ENCODE measurements at regions not wholly inside any gene's neighbourhood (a gene's known extent, or its start where the extent isn't known, plus 50 kb on each side); places are given as distances from the start of the nearest gene placed in this dataset.
"Not testable (repeated sequence)": the region's sequence is repeated elsewhere in the genome, so short reads cannot be mapped to it uniquely, and the experiment has no call there.

DNA sequence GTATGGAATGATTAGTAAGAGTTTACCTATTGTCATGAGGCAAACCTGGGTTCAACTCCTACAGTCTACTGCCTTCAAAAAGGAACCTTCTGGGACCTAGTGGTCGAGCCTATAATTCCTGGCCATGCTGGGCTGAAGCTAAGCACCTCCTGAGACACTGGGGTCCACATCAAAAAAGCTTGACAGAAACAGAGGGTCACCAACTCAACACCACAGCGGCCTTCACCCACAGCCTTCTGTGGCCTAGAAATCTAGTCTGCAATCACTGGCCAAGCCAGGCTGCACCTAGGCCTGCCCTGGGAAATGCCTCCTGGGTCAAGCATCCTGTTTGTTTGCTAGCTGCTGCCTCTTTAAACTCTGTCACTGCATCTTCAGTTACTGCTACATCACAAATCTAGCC lies 153.9 kb upstream of the C11orf58 start:
- H3K27me3 ChIP-seq (ENCODE audit: control insufficient read depth, insufficient read depth, low read length) = no peaks in the 10 kb centered on the region
- no peaks in the 10 kb centered on the region for H3K9me3 ChIP-seq (replicated peaks; ENCODE audit: control insufficient read depth, low read depth, low read length)
- H3K4me3 ChIP-seq (ENCODE audit: low read length) = no peak overlapping the region
- H3K27ac ChIP-seq (ENCODE audit: low read length) = no peak overlapping the region
- H3K4me1 ChIP-seq (ENCODE audit: control insufficient read depth, insufficient read depth, low read length) = no peaks in the 10 kb centered on the region
- H3K36me3 ChIP-seq (ENCODE audit: control insufficient read depth, insufficient read depth, low read length) = no peaks in the 10 kb centered on the region
- no peak for DNase-seq
- WGBS (ENCODE audit: insufficient coverage) = 76% methylated on average over 2 of the region's 2 CpGs

DNA sequence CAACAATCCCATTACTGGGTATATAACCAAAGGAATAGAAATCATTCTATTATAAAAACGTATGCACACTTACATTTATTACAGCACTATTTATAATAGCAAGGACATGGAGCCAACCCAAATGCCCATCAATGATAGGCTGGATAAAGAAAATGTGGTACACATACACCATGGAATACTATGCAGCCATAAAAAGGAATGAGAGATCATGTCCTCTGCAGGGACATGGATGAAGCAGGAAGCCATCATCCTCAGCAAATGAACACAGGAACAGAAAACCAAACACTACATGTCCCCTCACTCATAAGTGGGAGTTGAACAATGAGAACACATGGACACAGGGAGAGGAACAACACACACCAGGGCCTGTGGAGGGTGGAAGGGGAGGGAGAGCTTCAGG lies 157.4 kb upstream of the C11orf58 start:
- not testable (repeated sequence) for H3K4me1 ChIP-seq (ENCODE audit: control insufficient read depth, insufficient read depth, low read length); H3K27me3 ChIP-seq (ENCODE audit: control insufficient read depth, insufficient read depth, low read length); H3K9me3 ChIP-seq (replicated peaks; ENCODE audit: control insufficient read depth, low read depth, low read length); DNase-seq; H3K4me3 ChIP-seq (ENCODE audit: low read length); H3K27ac ChIP-seq (ENCODE audit: low read length); H3K36me3 ChIP-seq (ENCODE audit: control insufficient read depth, insufficient read depth, low read length)
- no CpG with 5 or more reads among the region's 1 CpG for WGBS (ENCODE audit: insufficient coverage)

DNA sequence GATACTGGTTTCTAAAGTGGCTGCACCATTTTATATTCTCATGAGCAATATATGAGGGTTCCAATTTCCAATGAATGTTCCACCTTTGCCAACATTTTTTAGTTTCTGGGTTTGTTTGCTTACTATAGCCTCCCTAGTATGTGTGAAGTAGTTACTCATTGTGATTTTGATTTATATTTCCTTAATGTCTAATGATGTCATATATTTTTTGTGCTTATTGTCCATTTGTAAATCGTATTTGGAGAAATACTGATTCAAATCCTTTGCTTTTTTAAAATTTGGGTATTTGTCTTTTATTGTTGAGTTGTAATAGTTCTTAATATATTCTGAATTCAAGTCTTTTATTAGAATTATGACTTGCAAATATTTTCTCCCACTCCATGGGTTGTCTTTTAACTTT lies 161.0 kb upstream of the C11orf58 start:
- H3K4me1 ChIP-seq (ENCODE audit: control insufficient read depth, insufficient read depth, low read length) = no peaks in the 10 kb centered on the region
- no peaks in the 10 kb centered on the region for H3K36me3 ChIP-seq (ENCODE audit: control insufficient read depth, insufficient read depth, low read length)
- no peaks in the 10 kb centered on the region for H3K9me3 ChIP-seq (replicated peaks; ENCODE audit: control insufficient read depth, low read depth, low read length)
- H3K27me3 ChIP-seq (ENCODE audit: control insufficient read depth, insufficient read depth, low read length) = no peaks in the 10 kb centered on the region
- no peak overlapping the region for H3K4me3 ChIP-seq (ENCODE audit: low read length)
- DNase-seq = no peak
- WGBS (ENCODE audit: insufficient coverage) = no CpG with 5 or more reads among the region's 1 CpG
- H3K27ac ChIP-seq (ENCODE audit: low read length) = no peak overlapping the region

DNA sequence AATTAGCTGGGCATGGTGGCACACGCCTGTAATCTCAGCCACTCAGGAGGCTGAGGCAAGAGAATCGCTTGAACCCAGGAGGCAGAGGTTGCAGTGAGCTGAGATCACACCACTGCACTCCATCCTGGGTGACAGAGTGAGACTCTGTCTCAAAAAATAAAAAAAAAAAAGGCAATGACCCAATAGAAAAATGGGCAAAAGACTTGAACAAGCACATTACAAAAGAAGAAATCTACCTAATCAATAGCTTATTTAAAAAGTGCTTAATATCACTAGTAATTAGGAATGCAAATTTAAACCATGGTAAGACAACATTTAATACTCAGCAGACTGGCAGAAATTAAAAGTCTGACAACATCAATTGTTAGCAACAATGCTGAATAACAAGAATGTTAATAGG lies 163.6 kb upstream of the C11orf58 start:
- H3K4me3 ChIP-seq (ENCODE audit: low read length); H3K27ac ChIP-seq (ENCODE audit: low read length); H3K36me3 ChIP-seq (ENCODE audit: control insufficient read depth, insufficient read depth, low read length); H3K4me1 ChIP-seq (ENCODE audit: control insufficient read depth, insufficient read depth, low read length); H3K27me3 ChIP-seq (ENCODE audit: control insufficient read depth, insufficient read depth, low read length); H3K9me3 ChIP-seq (replicated peaks; ENCODE audit: control insufficient read depth, low read depth, low read length); DNase-seq: not testable (repeated sequence)
- no CpG with 5 or more reads among the region's 2 CpGs for WGBS (ENCODE audit: insufficient coverage)

DNA sequence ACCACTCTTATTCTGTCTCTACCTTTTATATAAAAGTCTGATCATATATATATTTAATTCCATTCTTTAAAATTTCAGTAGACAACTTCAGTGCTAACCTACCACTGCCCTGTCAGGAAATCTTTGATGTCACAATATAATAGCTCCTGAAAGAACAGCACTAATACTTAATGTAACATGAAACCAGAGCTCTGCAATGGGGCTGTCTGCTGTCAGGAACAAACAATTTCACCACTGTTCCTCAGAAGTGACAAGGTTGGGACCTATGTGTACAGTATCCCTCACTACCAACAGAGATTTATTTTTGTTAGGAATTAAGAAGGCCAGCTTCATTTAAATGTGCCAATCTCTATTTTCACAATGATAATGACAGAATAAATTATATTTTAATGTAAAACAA lies 165.5 kb upstream of the C11orf58 start:
- peak; percentile 12 for DNase-seq
- Histone ChIP-seq H3K27me3 (ENCODE audit: control insufficient read depth, insufficient read depth, low read length) (no peaks in the 10 kb centered on the region), H3K4me3 (ENCODE audit: low read length) (no peak overlapping the region), H3K9me3 (replicated peaks; ENCODE audit: control insufficient read depth, low read depth, low read length) (no peaks in the 10 kb centered on the region), H3K36me3 (ENCODE audit: control insufficient read depth, insufficient read depth, low read length) (no peaks in the 10 kb centered on the region), H3K27ac (ENCODE audit: low read length) (no peak overlapping the region), H3K4me1 (ENCODE audit: control insufficient read depth, insufficient read depth, low read length) (no peaks in the 10 kb centered on the region)

DNA sequence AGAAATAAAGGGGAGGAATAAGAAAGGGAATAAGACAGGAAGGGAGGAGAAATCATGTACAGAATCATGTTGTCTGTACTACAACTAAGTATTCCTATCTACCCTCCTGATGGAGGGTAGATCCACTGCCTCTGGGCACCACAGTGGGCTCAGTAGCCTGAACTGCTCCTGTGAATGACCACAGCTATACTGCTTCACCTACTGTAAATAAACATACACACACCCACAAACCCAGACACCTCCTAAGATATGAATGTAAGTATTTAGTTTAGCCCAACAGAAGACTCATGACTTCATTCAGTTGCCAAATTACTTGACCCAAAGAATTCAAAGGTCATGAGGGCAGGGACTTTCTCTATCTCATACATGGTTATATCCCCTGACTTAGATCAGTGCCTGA lies 177.3 kb upstream of the C11orf58 start:
- Histone ChIP-seq H3K4me1 (ENCODE audit: control insufficient read depth, insufficient read depth, low read length) (no peaks in the 10 kb centered on the region), H3K4me3 (ENCODE audit: low read length) (no peak overlapping the region), H3K27me3 (ENCODE audit: control insufficient read depth, insufficient read depth, low read length) (no peaks in the 10 kb centered on the region), H3K27ac (ENCODE audit: low read length) (no peak overlapping the region), H3K9me3 (replicated peaks; ENCODE audit: control insufficient read depth, low read depth, low read length) (no peaks in the 10 kb centered on the region), H3K36me3 (ENCODE audit: control insufficient read depth, insufficient read depth, low read length) (no peaks in the 10 kb centered on the region)
- no peak for DNase-seq

DNA sequence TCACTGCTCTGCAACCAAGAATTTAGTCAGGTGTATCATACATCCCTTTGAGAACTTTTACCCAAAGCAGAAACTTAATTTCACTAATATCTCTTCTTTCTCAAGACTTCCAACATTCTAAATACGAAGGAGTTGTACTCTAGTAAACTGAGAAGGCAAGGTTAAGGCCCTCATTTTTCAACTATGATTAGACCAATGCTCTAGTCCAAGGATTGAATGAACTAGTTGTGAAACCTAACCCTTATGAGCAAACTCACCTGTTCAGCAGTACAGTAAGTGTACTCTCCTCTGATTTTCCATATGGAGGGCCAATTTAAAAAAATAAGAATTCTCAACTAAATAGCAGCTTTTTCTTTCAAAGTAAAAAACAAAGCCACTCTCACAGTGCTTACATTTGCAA lies 180.0 kb upstream of the C11orf58 start:
- Histone ChIP-seq H3K4me3 (ENCODE audit: low read length) (no peak overlapping the region), H3K27me3 (ENCODE audit: control insufficient read depth, insufficient read depth, low read length) (no peaks in the 10 kb centered on the region), H3K36me3 (ENCODE audit: control insufficient read depth, insufficient read depth, low read length) (no peaks in the 10 kb centered on the region), H3K27ac (ENCODE audit: low read length) (no peak overlapping the region), H3K4me1 (ENCODE audit: control insufficient read depth, insufficient read depth, low read length) (no peaks in the 10 kb centered on the region), H3K9me3 (replicated peaks; ENCODE audit: control insufficient read depth, low read depth, low read length) (no peaks in the 10 kb centered on the region)
- DNase-seq = no peak
- WGBS (ENCODE audit: insufficient coverage) = no CpG with 5 or more reads among the region's 1 CpG

DNA sequence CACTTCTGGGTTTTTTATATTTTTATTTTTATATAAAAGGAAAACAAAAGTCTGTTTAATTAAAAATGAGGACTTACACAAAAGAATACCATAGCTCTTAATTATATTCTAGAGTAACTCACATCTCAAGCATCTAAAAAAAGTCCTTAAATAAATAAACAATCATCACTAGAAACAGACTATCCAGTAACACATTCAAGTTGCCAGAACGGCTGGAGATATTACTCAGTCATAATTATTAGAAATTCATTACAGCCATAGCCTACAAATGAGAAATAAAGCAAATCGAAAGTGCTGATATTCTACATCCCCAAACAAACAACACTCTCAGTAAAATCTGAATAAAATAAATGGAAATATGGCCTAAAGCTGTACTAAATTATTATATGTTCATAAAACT lies 182.5 kb upstream of the C11orf58 start:
- Histone ChIP-seq H3K9me3 (replicated peaks; ENCODE audit: control insufficient read depth, low read depth, low read length) (no peaks in the 10 kb centered on the region), H3K4me1 (ENCODE audit: control insufficient read depth, insufficient read depth, low read length) (no peaks in the 10 kb centered on the region), H3K4me3 (ENCODE audit: low read length) (no peak overlapping the region), H3K27me3 (ENCODE audit: control insufficient read depth, insufficient read depth, low read length) (no peaks in the 10 kb centered on the region), H3K27ac (ENCODE audit: low read length) (no peak overlapping the region), H3K36me3 (ENCODE audit: control insufficient read depth, insufficient read depth, low read length) (no peaks in the 10 kb centered on the region)
- DNase-seq = no peak
- no CpG with 5 or more reads among the region's 2 CpGs for WGBS (ENCODE audit: insufficient coverage)

DNA sequence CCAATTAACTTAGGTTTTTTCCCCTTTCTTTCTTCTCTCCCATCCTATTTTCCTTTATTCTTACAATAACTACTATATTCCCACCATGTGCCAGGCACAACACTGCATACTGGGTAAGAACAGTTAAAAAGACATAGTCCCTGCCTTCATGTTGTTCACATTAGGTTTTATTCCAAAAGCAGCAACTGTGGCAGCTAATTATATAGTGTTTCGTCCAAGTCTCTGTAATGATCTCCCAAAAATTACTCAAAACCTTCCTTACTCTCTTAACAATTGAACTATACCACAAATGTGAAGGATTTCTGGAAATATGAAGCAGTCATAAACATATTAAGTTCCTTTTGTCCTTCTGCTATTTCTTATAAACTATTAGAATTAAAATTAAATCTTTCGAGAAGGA lies 184.1 kb upstream of the C11orf58 start:
- Histone ChIP-seq H3K27ac (ENCODE audit: low read length) (no peak overlapping the region), H3K27me3 (ENCODE audit: control insufficient read depth, insufficient read depth, low read length) (no peaks in the 10 kb centered on the region), H3K9me3 (replicated peaks; ENCODE audit: control insufficient read depth, low read depth, low read length) (peaks cover 2% of the 10 kb centered on the region), H3K36me3 (ENCODE audit: control insufficient read depth, insufficient read depth, low read length) (no peaks in the 10 kb centered on the region), H3K4me1 (ENCODE audit: control insufficient read depth, insufficient read depth, low read length) (no peaks in the 10 kb centered on the region), H3K4me3 (ENCODE audit: low read length) (no peak overlapping the region)
- WGBS (ENCODE audit: insufficient coverage) = no CpG with 5 or more reads among the region's 2 CpGs
- peak; percentile 5 for DNase-seq

DNA sequence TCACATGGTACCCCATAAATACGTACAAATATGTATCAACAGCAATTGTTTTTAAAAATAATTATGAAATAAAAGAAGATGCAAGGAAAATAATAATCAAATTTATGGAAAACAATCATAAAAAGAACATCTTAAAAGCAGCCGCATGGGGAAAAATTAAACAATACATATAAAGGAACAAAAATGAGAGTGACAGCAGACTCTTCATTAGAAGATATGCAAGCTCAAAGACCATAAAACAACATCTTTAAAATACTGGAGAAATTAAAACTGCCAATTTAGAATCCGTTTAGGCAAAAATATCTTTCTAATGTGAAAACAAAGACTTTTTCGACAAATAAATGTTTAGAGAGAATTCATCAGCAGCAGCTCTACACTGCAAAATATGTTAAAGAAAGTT lies 190.6 kb upstream of the C11orf58 start:
- H3K9me3 ChIP-seq (replicated peaks; ENCODE audit: control insufficient read depth, low read depth, low read length) = peaks cover 11% of the 10 kb centered on the region
- H3K4me3 ChIP-seq (ENCODE audit: low read length) = no peak overlapping the region
- no CpG with 5 or more reads among the region's 4 CpGs for WGBS (ENCODE audit: insufficient coverage)
- H3K27ac ChIP-seq (ENCODE audit: low read length) = no peak overlapping the region
- H3K36me3 ChIP-seq (ENCODE audit: control insufficient read depth, insufficient read depth, low read length) = no peaks in the 10 kb centered on the region
- DNase-seq = no peak
- H3K4me1 ChIP-seq (ENCODE audit: control insufficient read depth, insufficient read depth, low read length) = no peaks in the 10 kb centered on the region
- H3K27me3 ChIP-seq (ENCODE audit: control insufficient read depth, insufficient read depth, low read length) = no peaks in the 10 kb centered on the region

DNA sequence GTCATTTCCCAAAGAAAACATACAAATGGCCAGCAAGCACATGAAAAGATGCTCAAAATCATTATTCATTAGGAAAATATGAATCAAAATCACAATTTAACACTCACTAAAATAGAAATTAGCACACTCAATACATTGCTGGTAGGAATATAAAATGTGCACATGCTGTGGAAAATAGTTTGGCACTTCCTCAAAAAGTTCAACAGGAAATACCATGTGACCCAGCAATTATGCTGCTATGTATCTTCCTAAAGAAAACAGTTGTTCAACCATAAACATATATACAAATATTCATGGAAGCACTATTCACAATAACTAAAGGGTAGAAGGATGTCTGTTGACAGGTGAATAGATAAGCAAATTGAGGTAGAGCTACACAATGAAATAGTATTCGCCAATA lies 187.3 kb upstream of the SOX6 start:
- Histone ChIP-seq H3K9me3 (replicated peaks; ENCODE audit: control insufficient read depth, low read depth, low read length) (peaks cover 9% of the 10 kb centered on the region), H3K36me3 (ENCODE audit: control insufficient read depth, insufficient read depth, low read length) (no peaks in the 10 kb centered on the region), H3K4me3 (ENCODE audit: low read length) (no peak overlapping the region), H3K27me3 (ENCODE audit: control insufficient read depth, insufficient read depth, low read length) (no peaks in the 10 kb centered on the region), H3K27ac (ENCODE audit: low read length) (no peak overlapping the region), H3K4me1 (ENCODE audit: control insufficient read depth, insufficient read depth, low read length) (no peaks in the 10 kb centered on the region)
- WGBS (ENCODE audit: insufficient coverage) = no CpG with 5 or more reads among the region's 1 CpG
- DNase-seq = no peak

Measured in muscle of leg (tissue), 3 donors.